ENCODE measurements at regions not wholly inside any gene's neighbourhood (a gene's known extent, or its start where the extent isn't known, plus 50 kb on each side); places are given as distances from the start of the nearest gene placed in this dataset.

DNA sequence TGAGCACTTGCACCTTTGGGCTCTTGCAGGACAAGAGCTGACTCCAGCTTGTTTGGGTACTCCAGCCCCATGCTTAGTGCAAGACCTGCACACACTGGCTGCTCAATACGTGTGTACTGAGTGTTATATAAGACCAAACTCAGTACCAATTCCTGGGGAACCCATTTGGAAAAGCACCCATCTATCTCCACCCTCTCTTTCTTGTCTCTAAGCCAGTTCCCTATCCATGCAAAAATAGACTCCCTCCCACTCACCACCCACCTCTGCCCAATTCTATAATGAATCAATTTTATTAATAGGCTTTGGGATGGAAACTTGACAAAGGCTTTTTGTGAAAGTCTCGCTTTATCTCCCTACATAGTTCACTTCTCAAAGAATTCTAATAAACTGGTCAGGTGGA lies 60.9 kb upstream of the CPLX2 start:
- intact Hi-C loops (cut with DNase I), result no loop called here
- Histone ChIP-seq H3K27ac (no peak overlapping the region), H3K36me3 (no peaks in the 10 kb centered on the region), H3K27me3 (replicated peaks; ENCODE audit: insufficient read depth) (peaks cover 3% of the 10 kb centered on the region), H3K9me3 (no peaks in the 10 kb centered on the region), H3K4me3 (no peak overlapping the region), H3K4me1 (replicated peaks) (no peaks in the 10 kb centered on the region)
- DNase-seq (ENCODE audit: low spot score), result no peak
- TF ChIP-seq POLR2A (IDR thresholded peaks at IDR 0.05), result no peak
- no peak for TF ChIP-seq POLR2AphosphoS5 (IDR thresholded peaks at IDR 0.05)
- TF ChIP-seq, protein P1, sequence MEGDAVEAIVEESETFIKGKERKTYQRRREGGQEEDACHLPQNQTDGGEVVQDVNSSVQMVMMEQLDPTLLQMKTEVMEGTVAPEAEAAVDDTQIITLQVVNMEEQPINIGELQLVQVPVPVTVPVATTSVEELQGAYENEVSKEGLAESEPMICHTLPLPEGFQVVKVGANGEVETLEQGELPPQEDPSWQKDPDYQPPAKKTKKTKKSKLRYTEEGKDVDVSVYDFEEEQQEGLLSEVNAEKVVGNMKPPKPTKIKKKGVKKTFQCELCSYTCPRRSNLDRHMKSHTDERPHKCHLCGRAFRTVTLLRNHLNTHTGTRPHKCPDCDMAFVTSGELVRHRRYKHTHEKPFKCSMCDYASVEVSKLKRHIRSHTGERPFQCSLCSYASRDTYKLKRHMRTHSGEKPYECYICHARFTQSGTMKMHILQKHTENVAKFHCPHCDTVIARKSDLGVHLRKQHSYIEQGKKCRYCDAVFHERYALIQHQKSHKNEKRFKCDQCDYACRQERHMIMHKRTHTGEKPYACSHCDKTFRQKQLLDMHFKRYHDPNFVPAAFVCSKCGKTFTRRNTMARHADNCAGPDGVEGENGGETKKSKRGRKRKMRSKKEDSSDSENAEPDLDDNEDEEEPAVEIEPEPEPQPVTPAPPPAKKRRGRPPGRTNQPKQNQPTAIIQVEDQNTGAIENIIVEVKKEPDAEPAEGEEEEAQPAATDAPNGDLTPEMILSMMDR (IDR thresholded peaks at IDR 0.05), result no peak
- WGBS, result 51% methylated on average over 2 of the region's 2 CpGs

DNA sequence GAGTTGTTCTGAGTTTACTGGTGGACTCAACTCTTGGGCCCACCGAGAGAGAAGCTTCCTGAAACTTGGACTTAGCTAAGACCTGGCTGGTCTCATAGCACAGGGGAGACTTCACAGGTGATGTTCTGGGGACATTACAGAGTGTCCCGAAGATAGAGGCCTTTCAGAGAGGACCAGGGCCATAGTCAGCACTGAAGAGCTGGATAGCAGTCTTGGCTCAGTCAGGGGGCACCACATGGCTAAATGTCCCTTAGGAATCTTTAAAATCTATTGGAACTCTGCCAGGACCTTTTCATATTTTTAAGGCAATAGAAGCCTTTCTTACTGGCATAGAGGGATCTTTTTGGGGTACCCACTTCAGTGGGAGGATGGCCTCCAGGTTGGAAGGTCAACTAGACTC lies 59.8 kb upstream of the CPLX2 start:
- intact Hi-C loops (cut with DNase I), result no loop called here

DNA sequence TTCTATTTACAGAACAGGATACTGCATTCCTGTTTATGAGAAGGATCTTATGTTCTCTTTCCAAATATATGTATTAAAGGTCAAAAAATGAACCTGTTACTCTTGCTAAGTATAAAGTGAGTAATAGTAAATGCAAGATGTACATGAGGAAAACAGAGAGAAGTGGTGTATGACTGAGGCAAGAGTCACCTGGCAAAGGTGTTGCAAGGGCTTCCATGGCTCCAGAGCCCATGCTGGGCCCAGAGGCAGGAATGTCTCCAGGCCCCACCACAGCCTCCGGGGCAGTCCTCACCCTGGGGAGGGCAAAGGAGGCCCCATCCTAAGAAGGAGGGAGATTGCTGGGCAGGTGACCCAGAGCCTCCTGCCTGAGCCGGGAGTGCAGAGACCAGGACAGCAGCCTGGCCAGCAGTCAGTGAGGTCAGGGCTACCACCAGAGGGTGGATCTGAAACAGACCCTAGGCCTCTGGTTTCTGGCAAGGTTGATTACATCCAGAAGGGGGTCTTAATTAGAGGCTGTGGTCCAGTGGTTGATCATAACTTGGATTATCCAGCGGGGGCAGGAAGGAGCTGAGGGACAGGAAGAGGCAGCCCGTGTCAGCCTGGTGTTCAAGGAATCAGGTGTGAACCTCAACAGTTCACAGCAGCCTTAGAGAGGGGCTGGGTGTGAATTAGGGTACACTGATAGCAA lies 57.3 kb upstream of the CPLX2 start:
- Histone ChIP-seq H3K4me1 (replicated peaks) (no peaks in the 10 kb centered on the region), H3K27me3 (replicated peaks; ENCODE audit: insufficient read depth) (peaks cover 3% of the 10 kb centered on the region), H3K36me3 (no peaks in the 10 kb centered on the region), H3K27ac (no peak overlapping the region), H3K9me3 (no peaks in the 10 kb centered on the region), H3K4me3 (no peak overlapping the region)
- TF ChIP-seq, protein P1 (IDR thresholded peaks at IDR 0.05), result no peak
- TF ChIP-seq POLR2A (IDR thresholded peaks at IDR 0.05) (no peak), POLR2AphosphoS5 (IDR thresholded peaks at IDR 0.05) (no peak)
- 68% methylated on average over 4 of the region's 4 CpGs for WGBS
- no peak for DNase-seq (ENCODE audit: low spot score)
- intact Hi-C loops (cut with DNase I), result no loop called here

More for the DNA sequence above, 59.8 kb upstream of the CPLX2 start:
- DNase-seq (ENCODE audit: low spot score), result no peak
- H3K4me1 ChIP-seq (replicated peaks), result no peaks in the 10 kb centered on the region
- no peaks in the 10 kb centered on the region for H3K9me3 ChIP-seq
- no peak for TF ChIP-seq POLR2AphosphoS5 (IDR thresholded peaks at IDR 0.05)
- TF ChIP-seq, protein P1 (IDR thresholded peaks at IDR 0.05), result no peak
- no peak for TF ChIP-seq POLR2A (IDR thresholded peaks at IDR 0.05)
- 84% methylated on average over 2 of the region's 2 CpGs for WGBS
- H3K4me3 ChIP-seq, result no peak overlapping the region
- no peaks in the 10 kb centered on the region for H3K36me3 ChIP-seq
- peaks cover 3% of the 10 kb centered on the region for H3K27me3 ChIP-seq (replicated peaks; ENCODE audit: insufficient read depth)
- H3K27ac ChIP-seq, result no peak overlapping the region

DNA sequence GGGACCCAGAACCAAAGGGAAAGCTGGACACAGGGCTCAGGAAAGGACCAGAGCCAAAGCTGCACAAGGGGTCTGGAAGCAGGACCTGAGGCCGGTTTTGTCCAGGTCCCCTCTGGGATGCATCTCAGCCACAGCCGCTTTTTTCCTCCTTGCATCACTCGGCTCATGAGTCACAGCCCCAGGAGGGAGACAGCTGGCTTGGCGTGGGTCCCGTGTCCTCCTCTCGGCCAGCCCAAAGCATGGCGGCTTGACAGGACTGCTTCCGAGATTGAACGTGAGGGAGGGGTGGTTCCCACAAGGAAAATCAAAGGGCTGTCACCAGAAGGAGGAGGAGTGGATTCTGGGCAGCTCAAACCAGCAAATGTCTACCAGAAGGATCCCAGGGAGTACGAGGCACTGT lies 56.7 kb upstream of the CPLX2 start:
- Histone ChIP-seq H3K36me3 (no peaks in the 10 kb centered on the region), H3K4me1 (replicated peaks) (no peaks in the 10 kb centered on the region), H3K27me3 (replicated peaks; ENCODE audit: insufficient read depth) (peaks cover 3% of the 10 kb centered on the region), H3K9me3 (no peaks in the 10 kb centered on the region), H3K27ac (no peak overlapping the region), H3K4me3 (no peak overlapping the region)
- TF ChIP-seq POLR2AphosphoS5 (IDR thresholded peaks at IDR 0.05) (no peak), POLR2A (IDR thresholded peaks at IDR 0.05) (no peak)
- TF ChIP-seq, protein P1 (IDR thresholded peaks at IDR 0.05), result no peak
- WGBS, result 47% methylated on average over 10 of the region's 10 CpGs
- no peak for DNase-seq (ENCODE audit: low spot score)
- intact Hi-C loops (cut with DNase I), result no loop called here
